ENCODE measurements at regions not wholly inside any gene's neighbourhood (a gene's known extent, or its start where the extent isn't known, plus 50 kb on each side); places are given as distances from the start of the nearest gene placed in this dataset.
"Not testable (repeated sequence)": the region's sequence is repeated elsewhere in the genome, so short reads cannot be mapped to it uniquely, and the experiment has no call there.

- H3K4me3 ChIP-seq (ENCODE audit: low read depth in 1 of 3, low read length in 3 of 3); H3K9me3 ChIP-seq (ENCODE audit: control insufficient read depth in 4 of 4, low read length in 3 of 4); H3K27me3 ChIP-seq (ENCODE audit: control insufficient read depth in 4 of 4, insufficient read depth in 4 of 4, low read length in 3 of 4); H3K36me3 ChIP-seq (ENCODE audit: control insufficient read depth in 4 of 4, insufficient read depth in 3 of 4, low read depth in 1 of 4, low read length in 3 of 4); H3K4me1 ChIP-seq (ENCODE audit: control insufficient read depth in 4 of 4, insufficient read depth in 4 of 4, low read length in 3 of 4); H3K27ac ChIP-seq (ENCODE audit: low read depth in 1 of 2, low read length in 2 of 2); H3K9ac ChIP-seq (ENCODE audit: low read depth in 1 of 2, low read length in 2 of 2); DNase-seq (ENCODE audit: low spot score): not testable (repeated sequence)
- WGBS: 95% methylated on average over 11 of the region's 11 CpGs
These were observed 106.8 kb downstream of the ZNF648 start for GRCh38 chr1:181954696-181955095.

GRCh38 chr1:181954178-181954577 is 107.3 kb downstream of the ZNF648 start:
- not testable (repeated sequence) for H3K27ac ChIP-seq (ENCODE audit: low read depth in 1 of 2, low read length in 2 of 2); DNase-seq (ENCODE audit: low spot score); H3K9me3 ChIP-seq (ENCODE audit: control insufficient read depth in 4 of 4, low read length in 3 of 4); H3K36me3 ChIP-seq (ENCODE audit: control insufficient read depth in 4 of 4, insufficient read depth in 3 of 4, low read depth in 1 of 4, low read length in 3 of 4); H3K4me3 ChIP-seq (ENCODE audit: low read depth in 1 of 3, low read length in 3 of 3); H3K27me3 ChIP-seq (ENCODE audit: control insufficient read depth in 4 of 4, insufficient read depth in 4 of 4, low read length in 3 of 4); H3K9ac ChIP-seq (ENCODE audit: low read depth in 1 of 2, low read length in 2 of 2); H3K4me1 ChIP-seq (ENCODE audit: control insufficient read depth in 4 of 4, insufficient read depth in 4 of 4, low read length in 3 of 4)
- 87% methylated on average over 7 of the region's 7 CpGs for WGBS

- no peaks in the 10 kb centered on the region for H3K4me1 ChIP-seq (ENCODE audit: control insufficient read depth in 4 of 4, insufficient read depth in 4 of 4, low read length in 3 of 4)
- H3K27ac ChIP-seq (ENCODE audit: low read depth in 1 of 2, low read length in 2 of 2): no peak overlapping the region
- peaks cover 0 to 2% (median 0%) of the 10 kb centered on the region in 4 donors for H3K27me3 ChIP-seq (ENCODE audit: control insufficient read depth in 4 of 4, insufficient read depth in 4 of 4, low read length in 3 of 4)
- DNase-seq (ENCODE audit: low spot score): no peak
- WGBS: 87% methylated on average over 3 of the region's 3 CpGs
- no peaks in the 10 kb centered on the region for H3K36me3 ChIP-seq (ENCODE audit: control insufficient read depth in 4 of 4, insufficient read depth in 3 of 4, low read depth in 1 of 4, low read length in 3 of 4)
- H3K9ac ChIP-seq (ENCODE audit: low read depth in 1 of 2, low read length in 2 of 2): no peak overlapping the region
- H3K4me3 ChIP-seq (ENCODE audit: low read depth in 1 of 3, low read length in 3 of 3): no peak overlapping the region
- TF ChIP-seq TAF1 (conservative IDR thresholded peaks at IDR 0.05) (no peak), EGR1 (IDR thresholded peaks at IDR 0.05; ENCODE audit: low read depth in 2 of 2) (no peak), REST (IDR thresholded peaks at IDR 0.05) (no peak), SP1 (IDR thresholded peaks at IDR 0.05) (no peak), CTCF (IDR thresholded peaks at IDR 0.05; ENCODE audit: low read depth, low read length, missing input control) (no peak), RAD21 (IDR thresholded peaks at IDR 0.05) (no peak), YY1 (IDR thresholded peaks at IDR 0.05) (no peak), NR2F2 (IDR thresholded peaks at IDR 0.05) (no peak), GABPA (IDR thresholded peaks at IDR 0.05 in 1 of 2, conservative IDR thresholded peaks at IDR 0.05 in 1 of 2) (no peak), MAX (IDR thresholded peaks at IDR 0.05) (no peak), ZBTB33 (IDR thresholded peaks at IDR 0.05) (no peak), HNF4A (conservative IDR thresholded peaks at IDR 0.05) (no peak), JUND (IDR thresholded peaks at IDR 0.05) (no peak), ATF3 (IDR thresholded peaks at IDR 0.05) (no peak), FOXA1 (IDR thresholded peaks at IDR 0.05) (no peak), RXRA (IDR thresholded peaks at IDR 0.05) (no peak)
- peaks cover 0 to 4% (median 0%) of the 10 kb centered on the region in 4 donors for H3K9me3 ChIP-seq (ENCODE audit: control insufficient read depth in 4 of 4, low read length in 3 of 4)
These were observed 107.9 kb downstream of the ZNF648 start for GRCh38 chr1:181953596-181953995.

Data from liver (tissue), 8 donors.